ENCODE measurements at regions not wholly inside any gene's neighbourhood (a gene's known extent, or its start where the extent isn't known, plus 50 kb on each side); places are given as distances from the start of the nearest gene placed in this dataset.

- ATAC-seq: no peak
- in situ Hi-C loops (cut with HindIII; ENCODE audit: extremely low pct_ligation_motif_present, low pct_unique_long_range_greater_than_20kb): no loop called here
- POLR2A ChIA-PET: no interaction called here
Measured at GRCh38 chr4:62517716-62518115, 1317.6 kb downstream of the ADGRL3 start.

GRCh38 chr4:62513306-62513705, 1313.2 kb downstream of the ADGRL3 start:
- no peak for FAIRE-seq
- no peaks in the 10 kb centered on the region for H3K36me3 ChIP-seq (replicated peaks in 1 of 2; ENCODE audit: control insufficient read depth in 1 of 2, insufficient read depth in 2 of 2, low read length in 2 of 2)
- intact Hi-C loops (cut with micrococcal nuclease; ENCODE audit: unreplicated experiment): no loop called here
- ATAC-seq: no peak
- no peaks in the 10 kb centered on the region for H3K9me3 ChIP-seq (ENCODE audit: low read length)
- H3K4me3 ChIP-seq (replicated peaks in 1 of 3; ENCODE audit: insufficient read depth in 1 of 3, low read depth in 2 of 3, low read length in 3 of 3): no peak overlapping the region
- no peaks in the 10 kb centered on the region for H3K27me3 ChIP-seq (ENCODE audit: control insufficient read depth in 1 of 2, insufficient read depth in 2 of 2, low read length in 2 of 2)
- in situ Hi-C loops (cut with HindIII; ENCODE audit: extremely low pct_ligation_motif_present, low pct_unique_long_range_greater_than_20kb): no loop called here
- H4K20me1 ChIP-seq (ENCODE audit: insufficient read depth, low read length): no peaks in the 10 kb centered on the region
- H3K4me1 ChIP-seq (ENCODE audit: insufficient read depth, low read length): no peaks in the 10 kb centered on the region
- H3K27ac ChIP-seq (ENCODE audit: extremely low read length, insufficient read depth, low read length): no peak overlapping the region
- CTCF ChIA-PET (ENCODE audit: low intra/inter-chr PET ratio, low total read pairs): no interaction called here
- H3K4me2 ChIP-seq (ENCODE audit: low read depth, low read length): no peak overlapping the region
- no peaks in the 10 kb centered on the region for H3K79me2 ChIP-seq (ENCODE audit: insufficient read depth, low read length)
- no peak for DNase-seq (ENCODE audit: low spot score)
- BruUV-seq (replicated peaks): no TSS peak
- POLR2A ChIA-PET: no interaction called here
- WGBS (ENCODE audit: low lambda C conversion rate): 3% methylated on average over 1 of the region's 2 CpGs
- H2AFZ ChIP-seq (ENCODE audit: low read length): no peak overlapping the region
- no peak for TF ChIP-seq ZNF430 (CRISPR knock-in tag; IDR thresholded peaks at IDR 0.05)
- TF ChIP-seq, protein P1, sequence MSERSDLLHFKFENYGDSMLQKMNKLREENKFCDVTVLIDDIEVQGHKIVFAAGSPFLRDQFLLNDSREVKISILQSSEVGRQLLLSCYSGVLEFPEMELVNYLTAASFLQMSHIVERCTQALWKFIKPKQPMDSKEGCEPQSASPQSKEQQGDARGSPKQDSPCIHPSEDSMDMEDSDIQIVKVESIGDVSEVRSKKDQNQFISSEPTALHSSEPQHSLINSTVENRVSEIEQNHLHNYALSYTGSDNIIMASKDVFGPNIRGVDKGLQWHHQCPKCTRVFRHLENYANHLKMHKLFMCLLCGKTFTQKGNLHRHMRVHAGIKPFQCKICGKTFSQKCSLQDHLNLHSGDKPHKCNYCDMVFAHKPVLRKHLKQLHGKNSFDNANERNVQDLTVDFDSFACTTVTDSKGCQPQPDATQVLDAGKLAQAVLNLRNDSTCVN (CRISPR knock-in tag; IDR thresholded peaks at IDR 0.05; ENCODE audit: borderline replicate concordance): no peak
- TF ChIP-seq, protein P2, sequence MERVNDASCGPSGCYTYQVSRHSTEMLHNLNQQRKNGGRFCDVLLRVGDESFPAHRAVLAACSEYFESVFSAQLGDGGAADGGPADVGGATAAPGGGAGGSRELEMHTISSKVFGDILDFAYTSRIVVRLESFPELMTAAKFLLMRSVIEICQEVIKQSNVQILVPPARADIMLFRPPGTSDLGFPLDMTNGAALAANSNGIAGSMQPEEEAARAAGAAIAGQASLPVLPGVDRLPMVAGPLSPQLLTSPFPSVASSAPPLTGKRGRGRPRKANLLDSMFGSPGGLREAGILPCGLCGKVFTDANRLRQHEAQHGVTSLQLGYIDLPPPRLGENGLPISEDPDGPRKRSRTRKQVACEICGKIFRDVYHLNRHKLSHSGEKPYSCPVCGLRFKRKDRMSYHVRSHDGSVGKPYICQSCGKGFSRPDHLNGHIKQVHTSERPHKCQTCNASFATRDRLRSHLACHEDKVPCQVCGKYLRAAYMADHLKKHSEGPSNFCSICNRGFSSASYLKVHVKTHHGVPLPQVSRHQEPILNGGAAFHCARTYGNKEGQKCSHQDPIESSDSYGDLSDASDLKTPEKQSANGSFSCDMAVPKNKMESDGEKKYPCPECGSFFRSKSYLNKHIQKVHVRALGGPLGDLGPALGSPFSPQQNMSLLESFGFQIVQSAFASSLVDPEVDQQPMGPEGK (CRISPR knock-in tag; IDR thresholded peaks at IDR 0.05): no peak
- no peak for TF ChIP-seq CBX1 (IDR thresholded peaks at IDR 0.05; ENCODE audit: low read depth)
- no peak for TF ChIP-seq HHEX (CRISPR knock-in tag; IDR thresholded peaks at IDR 0.05)
- no peak for TF ChIP-seq NRL (CRISPR knock-in tag; IDR thresholded peaks at IDR 0.05; ENCODE audit: borderline replicate concordance)
- TF ChIP-seq SP4 (CRISPR knock-in tag; IDR thresholded peaks at IDR 0.05): no peak
- no peak for TF ChIP-seq KLF13 (CRISPR knock-in tag; IDR thresholded peaks at IDR 0.05)
- TF ChIP-seq SIN3B (IDR thresholded peaks at IDR 0.05; ENCODE audit: low read length): no peak
- TF ChIP-seq ZSCAN31 (CRISPR knock-in tag; IDR thresholded peaks at IDR 0.05; ENCODE audit: low read depth): no peak
- TF ChIP-seq ZFAT (CRISPR knock-in tag; conservative IDR thresholded peaks at IDR 0.05): no peak
- no peak overlapping the region for H3K9ac ChIP-seq (ENCODE audit: insufficient read depth, low read depth, low read length)

More at GRCh38 chr4:62517716-62518115, 1317.6 kb downstream of the ADGRL3 start:
- H3K27ac ChIP-seq (ENCODE audit: extremely low read length, insufficient read depth, low read length): no peak overlapping the region
- WGBS (ENCODE audit: low lambda C conversion rate): 4% methylated on average over 1 of the region's 1 CpG
- H3K9ac ChIP-seq (ENCODE audit: insufficient read depth, low read depth, low read length): no peak overlapping the region
- no peaks in the 10 kb centered on the region for H3K36me3 ChIP-seq (replicated peaks in 1 of 2; ENCODE audit: control insufficient read depth in 1 of 2, insufficient read depth in 2 of 2, low read length in 2 of 2)
- no peak overlapping the region for H3K4me2 ChIP-seq (ENCODE audit: low read depth, low read length)
- TF ChIP-seq ZNF558 (CRISPR knock-in tag; IDR thresholded peaks at IDR 0.05; ENCODE audit: borderline replicate concordance) (no peak), ZNF652 (CRISPR knock-in tag; IDR thresholded peaks at IDR 0.05; ENCODE audit: borderline replicate concordance, low read depth) (no peak), TRIM24 (CRISPR knock-in tag; IDR thresholded peaks at IDR 0.05) (no peak), ZFAT (CRISPR knock-in tag; conservative IDR thresholded peaks at IDR 0.05) (no peak), FOXM1 (CRISPR knock-in tag; IDR thresholded peaks at IDR 0.05) (no peak), MZF1 (CRISPR knock-in tag; IDR thresholded peaks at IDR 0.05; ENCODE audit: borderline replicate concordance) (no peak), MTA3 (CRISPR knock-in tag; IDR thresholded peaks at IDR 0.05) (no peak)
- no peaks in the 10 kb centered on the region for H3K27me3 ChIP-seq (ENCODE audit: control insufficient read depth in 1 of 2, insufficient read depth in 2 of 2, low read length in 2 of 2)
- no peaks in the 10 kb centered on the region for H3K4me1 ChIP-seq (ENCODE audit: insufficient read depth, low read length)
- no peaks in the 10 kb centered on the region for H3K79me2 ChIP-seq (ENCODE audit: insufficient read depth, low read length)
- no TSS peak for BruUV-seq (replicated peaks)
- H3K9me3 ChIP-seq (ENCODE audit: low read length): peaks cover 4% of the 10 kb centered on the region; the same call in 1 of the 2 replicates
- FAIRE-seq: no peak
- H2AFZ ChIP-seq (ENCODE audit: low read length): no peak overlapping the region
- intact Hi-C loops (cut with micrococcal nuclease; ENCODE audit: unreplicated experiment): no loop called here
- no peaks in the 10 kb centered on the region for H4K20me1 ChIP-seq (ENCODE audit: insufficient read depth, low read length)
- no peak for DNase-seq (ENCODE audit: low spot score)
- H3K4me3 ChIP-seq (replicated peaks in 1 of 3; ENCODE audit: insufficient read depth in 1 of 3, low read depth in 2 of 3, low read length in 3 of 3): no peak overlapping the region
- CTCF ChIA-PET (ENCODE audit: low intra/inter-chr PET ratio, low total read pairs): no interaction called here

Data from HepG2 (cell line).